Stimulated activated CD8-positive, alpha-beta memory T cell treated with anti-CD3 and anti-CD28 coated beads, Interleukin-12 subunit alpha, Interleukin-12 subunit beta, amount 100 ng/mL, for 24 hours (primary cell): ENCODE measurements at regions not wholly inside any gene's neighbourhood (a gene's known extent, or its start where the extent isn't known, plus 50 kb on each side); places are given as distances from the start of the nearest gene placed in this dataset.

Source experiments
- DNase-seq: peaks from one replicate; pipeline ENCODE4 v3.0.0-alpha.2; 2020; ENCODE audit errors: extremely low read depth

- DNase-seq, result no peak
Observed at GRCh38 chr4:59841698-59842097, 1358.4 kb upstream of the ADGRL3 start.

GRCh38 chr4:59848457-59848856, 1351.7 kb upstream of the ADGRL3 start:
- no peak for DNase-seq

- no peak for DNase-seq
Observed at GRCh38 chr4:59855630-59856352, 1344.3 kb upstream of the ADGRL3 start.

- DNase-seq, result no peak
Observed at GRCh38 chr4:59869056-59869455, 1331.1 kb upstream of the ADGRL3 start.

- no peak for DNase-seq
Observed at GRCh38 chr4:59869559-59869958, 1330.6 kb upstream of the ADGRL3 start.

GRCh38 chr4:59881632-59882031, 1318.5 kb upstream of the ADGRL3 start:
- DNase-seq, result no peak

- DNase-seq, result no peak
Observed at GRCh38 chr4:59904331-59904730, 1295.8 kb upstream of the ADGRL3 start.

GRCh38 chr4:59920416-59920815, 1279.7 kb upstream of the ADGRL3 start:
- no peak for DNase-seq

GRCh38 chr4:59925290-59925689, 1274.8 kb upstream of the ADGRL3 start:
- DNase-seq, result no peak

- DNase-seq, result no peak
Observed at GRCh38 chr4:59936566-59936965, 1263.6 kb upstream of the ADGRL3 start.

- no peak for DNase-seq
Observed at GRCh38 chr4:59938166-59938565, 1262.0 kb upstream of the ADGRL3 start.

GRCh38 chr4:59945277-59945676, 1254.8 kb upstream of the ADGRL3 start:
- DNase-seq, result no peak

GRCh38 chr4:59945716-59946115, 1254.4 kb upstream of the ADGRL3 start:
- DNase-seq, result no peak

GRCh38 chr4:59956366-59956765, 1243.8 kb upstream of the ADGRL3 start:
- DNase-seq, result no peak

- no peak for DNase-seq
Observed at GRCh38 chr4:59960143-59960542, 1240.0 kb upstream of the ADGRL3 start.

GRCh38 chr4:59966758-59967157, 1233.4 kb upstream of the ADGRL3 start:
- no peak for DNase-seq

- no peak for DNase-seq
Observed at GRCh38 chr4:59968796-59969195, 1231.3 kb upstream of the ADGRL3 start.

GRCh38 chr4:59969909-59970308, 1230.2 kb upstream of the ADGRL3 start:
- no peak for DNase-seq

GRCh38 chr4:59971952-59972351, 1228.2 kb upstream of the ADGRL3 start:
- DNase-seq, result no peak

GRCh38 chr4:59973492-59973891, 1226.6 kb upstream of the ADGRL3 start:
- DNase-seq, result no peak

- no peak for DNase-seq
Observed at GRCh38 chr4:59979061-59979460, 1221.1 kb upstream of the ADGRL3 start.

GRCh38 chr4:59983852-59984251, 1216.3 kb upstream of the ADGRL3 start:
- no peak for DNase-seq

GRCh38 chr4:59987289-59987688, 1212.8 kb upstream of the ADGRL3 start:
- no peak for DNase-seq

GRCh38 chr4:59994118-59994517, 1206.0 kb upstream of the ADGRL3 start:
- DNase-seq, result no peak
